ENCODE measurements at regions not wholly inside any gene's neighbourhood (a gene's known extent, or its start where the extent isn't known, plus 50 kb on each side); places are given as distances from the start of the nearest gene placed in this dataset.

- no peak for TF ChIP-seq CTCF (IDR thresholded peaks at IDR 0.05)
- TF ChIP-seq POLR2A (IDR thresholded peaks at IDR 0.05): no peak
Observed at GRCh38 chr18:77337604-77338003, 88.0 kb downstream of the GALR1 start.

Measured in sigmoid colon (tissue), 3 donors.